GM12892 (cell line): ENCODE measurements at regions not wholly inside any gene's neighbourhood (a gene's known extent, or its start where the extent isn't known, plus 50 kb on each side); places are given as distances from the start of the nearest gene placed in this dataset.

ENCODE experiments used
- POLR2A ChIP-seq: IDR thresholded peaks from 2 replicates; pipeline ENCODE4 v1.6.1; 2011; ENCODE audit warnings: low read depth, low read length, control low read depth
- TAF1 ChIP-seq: IDR thresholded peaks from 2 replicates; pipeline ENCODE4 v1.6.1; 2011; ENCODE audit warnings: low read depth, mild to moderate bottlenecking, control low read depth, low read length, borderline replicate concordance

- no peak for TF ChIP-seq POLR2A
- TF ChIP-seq TAF1, result no peak
These were observed 156.2 kb downstream of the MBL2 start for GRCh38 chr10:52616395-52616764.
